HAP-1 (cell line): ENCODE measurements at regions not wholly inside any gene's neighbourhood (a gene's known extent, or its start where the extent isn't known, plus 50 kb on each side); places are given as distances from the start of the nearest gene placed in this dataset.

Experiments used
- DNase-seq, 2 experiments: peaks; one replicate each; pipeline ENCODE4 v3.0.0-alpha.2; 2016 to 2020; ENCODE audit warnings: low spot score in 2 of 2
- H3K27me3 ChIP-seq: fragments of 250-450 bp; sonication (Bioruptor Pico); 2 replicates; pipeline ENCODE4 v1.5.1; 2020; ENCODE audit warnings: low read depth, mild to moderate bottlenecking, moderate library complexity
- H3K36me3 ChIP-seq: fragments of 250-450 bp; sonication (Bioruptor Pico); replicated peaks from 2 replicates; pipeline ENCODE4 v1.5.1; 2020; ENCODE audit warnings: mild to moderate bottlenecking
- H3K4me1 ChIP-seq: fragments of 250-450 bp; sonication (Bioruptor Pico); 2 replicates; pipeline ENCODE4 v1.5.1; 2020; ENCODE audit warnings: mild to moderate bottlenecking
- H3K4me3 ChIP-seq: fragments of 250-450 bp; sonication (Bioruptor Pico); 2 replicates; pipeline ENCODE4 v1.5.1; 2020; ENCODE audit warnings: mild to moderate bottlenecking, moderate library complexity
- H3K9me3 ChIP-seq: fragments of 250-450 bp; sonication (Bioruptor Pico); 2 replicates; pipeline ENCODE4 v1.5.1; 2020; ENCODE audit warnings: mild to moderate bottlenecking, moderate library complexity
- in situ Hi-C: fragments of 300-500 bp; cut with MboI; formaldehyde crosslinking; loops from 3 replicates; pipeline ENCODE4 v1.14.3; 2020; ENCODE audit warnings: low sequenced_read_pairs, inconsistent platforms, mixed read lengths

GRCh38 chr21:27300770-27301169 lies 333.9 kb upstream of the ADAMTS5 start:
- in situ Hi-C loops = no loop called here
- Histone ChIP-seq H3K27me3 (no peaks in the 10 kb centered on the region), H3K4me1 (no peaks in the 10 kb centered on the region), H3K4me3 (no peak overlapping the region), H3K9me3 (no peaks in the 10 kb centered on the region), H3K36me3 (no peaks in the 10 kb centered on the region)
- DNase-seq = no peak

DNA sequence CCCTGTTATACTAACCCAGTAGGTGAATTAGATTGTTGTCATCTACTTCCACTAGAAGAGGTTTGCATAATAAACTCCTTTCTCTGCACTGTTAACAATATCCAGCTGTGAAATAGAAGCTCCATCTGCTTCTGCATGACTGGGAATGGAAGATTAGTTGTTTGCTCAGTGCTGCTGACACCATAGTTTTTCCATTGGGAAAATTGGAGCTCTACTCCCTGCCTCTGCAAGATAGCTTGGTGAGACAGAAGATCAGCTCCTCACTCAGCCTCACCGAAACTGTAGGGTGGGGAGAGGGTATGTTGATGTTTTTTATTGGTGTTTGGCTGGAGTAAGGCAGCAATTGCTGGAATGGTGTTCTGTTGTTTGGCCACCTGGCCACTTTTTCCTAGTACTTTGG lies 331.6 kb upstream of the ADAMTS5 start:
- DNase-seq = no peak
- H3K27me3 ChIP-seq = no peaks in the 10 kb centered on the region
- H3K4me3 ChIP-seq = no peak overlapping the region
- in situ Hi-C loops = loop anchor here (25.0 kb wide), 1 partner anchor 89 kb away; no protein-coding TSS in a partner anchor
- no peaks in the 10 kb centered on the region for H3K36me3 ChIP-seq
- H3K4me1 ChIP-seq = no peaks in the 10 kb centered on the region
- H3K9me3 ChIP-seq = no peaks in the 10 kb centered on the region

DNA sequence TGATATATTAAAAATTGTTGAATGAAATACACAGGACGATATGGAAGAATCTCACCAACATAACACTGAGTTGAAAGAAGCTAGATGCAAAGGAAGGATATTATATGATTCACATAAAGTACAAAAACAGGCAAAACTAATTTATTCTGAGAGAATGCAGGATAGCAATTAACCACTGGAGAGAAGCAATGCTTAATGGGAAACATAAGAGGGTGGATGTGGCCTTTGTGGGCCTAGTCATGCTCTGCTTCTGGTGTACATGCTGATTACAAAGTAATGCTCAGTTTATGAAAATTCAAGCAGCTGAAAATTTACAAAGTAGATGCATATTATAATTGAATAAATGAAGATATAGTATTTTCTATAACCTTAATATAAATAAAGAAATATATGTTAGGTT lies 326.4 kb upstream of the ADAMTS5 start:
- DNase-seq = no peak
- Histone ChIP-seq H3K9me3 (no peaks in the 10 kb centered on the region), H3K36me3 (no peaks in the 10 kb centered on the region), H3K4me3 (no peak overlapping the region), H3K27me3 (no peaks in the 10 kb centered on the region), H3K4me1 (no peaks in the 10 kb centered on the region)
- in situ Hi-C loops = loop anchor here (25.0 kb wide), 1 partner anchor 94 kb away; no protein-coding TSS in a partner anchor

GRCh38 chr21:27292783-27293182 lies 325.9 kb upstream of the ADAMTS5 start:
- H3K4me3 ChIP-seq = no peak overlapping the region
- H3K27me3 ChIP-seq = no peaks in the 10 kb centered on the region
- H3K9me3 ChIP-seq = no peaks in the 10 kb centered on the region
- DNase-seq = no peak
- no peaks in the 10 kb centered on the region for H3K4me1 ChIP-seq
- in situ Hi-C loops = loop anchor here (25.0 kb wide), 1 partner anchor 95 kb away; no protein-coding TSS in a partner anchor
- no peaks in the 10 kb centered on the region for H3K36me3 ChIP-seq

DNA sequence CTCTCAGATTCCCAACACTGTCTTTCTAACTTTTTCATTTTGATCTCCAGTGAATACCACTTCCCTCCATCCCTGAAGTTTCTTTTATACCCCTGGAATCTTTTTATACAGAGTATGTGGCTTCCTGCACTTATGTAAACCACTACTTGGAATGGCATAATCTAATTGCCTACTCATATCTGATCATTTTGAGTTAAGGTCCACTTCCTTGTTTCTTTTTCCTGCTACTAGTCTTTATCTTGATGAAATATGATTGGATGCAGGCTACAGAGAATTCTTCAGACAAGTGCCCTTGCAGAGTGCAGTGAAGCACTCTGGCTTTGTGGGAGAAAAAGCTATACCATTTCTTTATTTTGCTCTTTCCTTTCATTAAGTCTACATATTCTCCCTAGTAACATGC lies 325.3 kb upstream of the ADAMTS5 start:
- in situ Hi-C loops = loop anchor here (25.0 kb wide), 1 partner anchor 95 kb away; no protein-coding TSS in a partner anchor
- Histone ChIP-seq H3K9me3 (no peaks in the 10 kb centered on the region), H3K27me3 (no peaks in the 10 kb centered on the region)

DNA sequence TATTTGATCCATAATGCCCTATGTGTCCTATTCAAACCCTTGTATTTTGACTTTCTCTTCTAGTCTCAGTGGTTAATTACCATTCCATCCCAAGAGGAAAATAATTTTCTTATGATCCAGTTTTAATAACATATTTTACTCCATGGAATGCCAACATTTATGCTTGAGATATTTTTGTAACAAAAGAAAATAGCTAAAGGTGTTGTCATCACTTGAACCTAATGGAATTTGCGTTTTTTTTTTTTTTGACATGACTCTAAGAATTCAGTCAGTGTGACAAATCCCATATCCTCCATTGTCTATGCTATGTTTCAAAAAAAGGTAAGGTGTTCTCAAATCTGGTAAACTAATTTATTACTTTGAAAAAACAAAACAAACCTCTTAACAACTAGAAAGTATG lies 324.1 kb upstream of the ADAMTS5 start:
- in situ Hi-C loops = loop anchor here (25.0 kb wide), 1 partner anchor 96 kb away; no protein-coding TSS in a partner anchor
- H3K4me3 ChIP-seq = no peak overlapping the region
- H3K27me3 ChIP-seq = no peaks in the 10 kb centered on the region
- no peak for DNase-seq
- no peaks in the 10 kb centered on the region for H3K36me3 ChIP-seq
- H3K9me3 ChIP-seq = no peaks in the 10 kb centered on the region
- H3K4me1 ChIP-seq = no peaks in the 10 kb centered on the region

More for the DNA sequence above, 325.3 kb upstream of the ADAMTS5 start:
- no peaks in the 10 kb centered on the region for H3K36me3 ChIP-seq
- H3K4me1 ChIP-seq = no peaks in the 10 kb centered on the region
- no peak overlapping the region for H3K4me3 ChIP-seq
- DNase-seq = no peak

GRCh38 chr21:27290028-27290427 lies 323.1 kb upstream of the ADAMTS5 start:
- in situ Hi-C loops = loop anchor here (25.0 kb wide), 1 partner anchor 97 kb away; no protein-coding TSS in a partner anchor
- no peak for DNase-seq
- Histone ChIP-seq H3K4me3 (no peak overlapping the region), H3K9me3 (no peaks in the 10 kb centered on the region), H3K27me3 (no peaks in the 10 kb centered on the region), H3K36me3 (no peaks in the 10 kb centered on the region), H3K4me1 (no peaks in the 10 kb centered on the region)

- DNase-seq = no peak
- in situ Hi-C loops = loop anchor here (25.0 kb wide), 1 partner anchor 101 kb away; no protein-coding TSS in a partner anchor
- no peaks in the 10 kb centered on the region for H3K9me3 ChIP-seq
- H3K4me1 ChIP-seq = no peaks in the 10 kb centered on the region
- no peak overlapping the region for H3K4me3 ChIP-seq
- no peaks in the 10 kb centered on the region; the same call in 1 of the 2 replicates for H3K27me3 ChIP-seq
- H3K36me3 ChIP-seq = no peaks in the 10 kb centered on the region
Observed at GRCh38 chr21:27286760-27287159, 319.9 kb upstream of the ADAMTS5 start.

- Histone ChIP-seq H3K27me3 (no peaks in the 10 kb centered on the region), H3K4me3 (no peak overlapping the region), H3K9me3 (no peaks in the 10 kb centered on the region), H3K36me3 (no peaks in the 10 kb centered on the region), H3K4me1 (no peaks in the 10 kb centered on the region)
- in situ Hi-C loops = loop anchor here (25.0 kb wide), 1 partner anchor 110 kb away; no protein-coding TSS in a partner anchor
- DNase-seq = no peak
Observed at GRCh38 chr21:27277110-27277509, 310.2 kb upstream of the ADAMTS5 start.

DNA sequence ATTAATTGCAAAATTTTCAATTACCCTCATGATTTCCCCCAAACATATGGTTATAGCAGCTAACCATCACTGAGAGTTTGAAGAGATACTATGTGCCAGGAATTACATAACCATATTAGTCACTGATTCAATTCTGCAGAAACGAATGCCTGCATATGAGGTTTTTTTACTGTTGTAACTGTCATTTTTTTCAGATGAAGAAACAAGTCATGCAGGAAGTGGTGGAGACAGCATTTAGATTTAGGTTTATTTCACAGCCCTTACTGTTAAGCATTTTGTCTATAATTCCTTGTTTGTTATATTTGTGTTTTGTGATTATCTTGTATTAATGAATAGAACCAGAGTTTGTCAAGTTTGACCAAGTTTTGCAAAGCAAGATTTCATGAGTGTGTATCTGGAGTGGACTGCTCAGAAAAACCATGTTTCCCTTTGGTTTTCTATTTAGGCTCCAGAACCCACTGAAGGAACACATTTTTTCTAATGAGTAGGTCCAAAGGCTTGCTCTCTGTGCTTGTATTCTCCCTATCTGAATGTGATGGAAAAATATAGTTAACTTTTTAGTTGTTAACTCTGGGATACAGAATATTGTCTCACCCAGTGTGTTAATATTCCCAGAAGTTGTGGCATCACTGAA lies 308.5 kb upstream of the ADAMTS5 start:
- in situ Hi-C loops = loop anchor here (25.0 kb wide), 1 partner anchor 112 kb away; no protein-coding TSS in a partner anchor
- H3K9me3 ChIP-seq = no peaks in the 10 kb centered on the region
- no peak overlapping the region for H3K4me3 ChIP-seq
- no peaks in the 10 kb centered on the region for H3K36me3 ChIP-seq
- DNase-seq = no peak
- no peaks in the 10 kb centered on the region for H3K27me3 ChIP-seq
- no peaks in the 10 kb centered on the region for H3K4me1 ChIP-seq

- DNase-seq = no peak
- no peak overlapping the region for H3K4me3 ChIP-seq
- in situ Hi-C loops = no loop called here
- H3K9me3 ChIP-seq = no peaks in the 10 kb centered on the region
- H3K4me1 ChIP-seq = no peaks in the 10 kb centered on the region
- H3K27me3 ChIP-seq = no peaks in the 10 kb centered on the region
- H3K36me3 ChIP-seq = no peaks in the 10 kb centered on the region
Observed at GRCh38 chr21:27269644-27270043, 302.8 kb upstream of the ADAMTS5 start.

- Histone ChIP-seq H3K4me1 (no peaks in the 10 kb centered on the region), H3K27me3 (no peaks in the 10 kb centered on the region), H3K36me3 (no peaks in the 10 kb centered on the region), H3K4me3 (no peak overlapping the region), H3K9me3 (no peaks in the 10 kb centered on the region)
- DNase-seq = no peak
- in situ Hi-C loops = no loop called here
Observed at GRCh38 chr21:27268290-27268689, 301.4 kb upstream of the ADAMTS5 start.

DNA sequence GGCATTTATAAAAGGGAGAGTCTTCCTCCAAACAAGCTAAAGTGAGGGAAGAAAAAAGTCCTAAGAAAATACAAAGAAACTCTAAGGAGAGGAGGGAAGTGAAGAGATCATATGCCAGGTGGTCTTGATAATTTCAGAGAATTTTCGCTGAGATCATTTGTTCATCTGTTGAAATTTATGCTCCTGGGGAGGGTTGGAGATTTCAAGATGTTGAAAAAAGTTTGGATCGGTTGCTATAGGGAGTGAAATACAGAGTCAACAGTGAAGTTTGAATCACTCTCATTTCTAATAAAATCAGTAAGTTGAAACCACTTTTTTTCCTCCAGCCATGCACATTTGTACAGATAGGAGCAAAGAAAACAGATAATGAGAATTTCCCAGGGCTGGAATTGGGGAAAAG lies 299.1 kb upstream of the ADAMTS5 start:
- Histone ChIP-seq H3K9me3 (no peaks in the 10 kb centered on the region), H3K27me3 (no peaks in the 10 kb centered on the region)
- in situ Hi-C loops = no loop called here

DNA sequence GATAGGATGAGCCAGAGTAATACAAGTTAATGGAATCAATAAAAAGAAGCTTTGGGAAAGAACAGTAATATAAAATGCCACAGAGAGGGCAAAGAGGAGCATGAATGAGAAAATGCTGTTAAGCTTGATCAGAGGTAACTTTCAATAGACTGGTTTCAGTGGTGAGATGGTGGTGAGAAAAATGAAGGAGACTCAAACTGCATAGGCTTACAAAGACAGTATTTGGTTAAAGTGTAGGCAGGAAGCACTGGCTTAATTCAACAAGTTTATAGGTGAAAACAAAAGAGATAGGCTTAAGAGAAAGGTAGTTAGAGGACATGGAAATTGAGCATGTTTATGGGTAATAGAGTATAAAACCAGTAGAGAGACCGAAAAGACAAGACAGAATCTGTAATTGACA lies 298.6 kb upstream of the ADAMTS5 start:
- no peak for DNase-seq
- H3K9me3 ChIP-seq = no peaks in the 10 kb centered on the region
- no peaks in the 10 kb centered on the region for H3K27me3 ChIP-seq
- no peaks in the 10 kb centered on the region for H3K36me3 ChIP-seq
- in situ Hi-C loops = no loop called here
- H3K4me1 ChIP-seq = no peaks in the 10 kb centered on the region
- H3K4me3 ChIP-seq = no peak overlapping the region

More for the DNA sequence above, 299.1 kb upstream of the ADAMTS5 start:
- no peak overlapping the region for H3K4me3 ChIP-seq
- H3K4me1 ChIP-seq = no peaks in the 10 kb centered on the region
- no peaks in the 10 kb centered on the region for H3K36me3 ChIP-seq
- no peak for DNase-seq
